DOHH2 (cell line): ENCODE measurements at regions not wholly inside any gene's neighbourhood (a gene's known extent, or its start where the extent isn't known, plus 50 kb on each side); places are given as distances from the start of the nearest gene placed in this dataset.

ENCODE experiments used
- H3F3A ChIP-seq: fragments of 200-600 bp; sonication (generic), shearing (Covaris generic); 2 replicates; pipeline ENCODE4 v1.6.0; 2016; ENCODE audit warnings: antibody characterized with exemption, mild to moderate bottlenecking; ENCODE audit not compliant: control insufficient read depth, insufficient read depth
- H3K27ac ChIP-seq: fragments of 200-600 bp; sonication (generic); 2 replicates; pipeline ENCODE4 v1.5.1; 2014; ENCODE audit warnings: low read depth, mild to moderate bottlenecking, low read length, moderate library complexity
- H3K27me3 ChIP-seq: fragments of 200-600 bp; sonication (generic); 2 replicates; pipeline ENCODE4 v1.6.1; 2014; ENCODE audit warnings: mild to moderate bottlenecking, low read length, mixed read lengths; ENCODE audit not compliant: control insufficient read depth
- H3K36me3 ChIP-seq: fragments of 200-600 bp; sonication (generic); 2 replicates; pipeline ENCODE4 v1.6.1; 2014; ENCODE audit warnings: mild to moderate bottlenecking, low read length, moderate library complexity, mixed read lengths; ENCODE audit not compliant: control insufficient read depth
- H3K4me1 ChIP-seq: fragments of 200-600 bp; sonication (generic); 2 replicates; pipeline ENCODE4 v1.6.1; 2014; ENCODE audit warnings: mild to moderate bottlenecking, low read length, mixed read lengths; ENCODE audit not compliant: control insufficient read depth
- H3K4me2 ChIP-seq: fragments of 200-600 bp; sonication (generic); 2 replicates; pipeline ENCODE4 v1.6.0; 2014; ENCODE audit warnings: mild to moderate bottlenecking, low read length, moderate library complexity
- H3K4me3 ChIP-seq: fragments of 200-600 bp; sonication (generic); 2 replicates; pipeline ENCODE4 v1.5.1; 2014; ENCODE audit warnings: mild to moderate bottlenecking, low read length, mixed read lengths
- H3K79me2 ChIP-seq: fragments of 200-600 bp; sonication (generic); 2 replicates; pipeline ENCODE4 v1.6.1; 2014; ENCODE audit warnings: mild to moderate bottlenecking, low read length, mixed read lengths; ENCODE audit not compliant: control insufficient read depth
- H3K9me2 ChIP-seq: fragments of 200-600 bp; sonication (generic); replicated peaks from 2 replicates; pipeline ENCODE4 v1.6.1; 2014; ENCODE audit warnings: mild to moderate bottlenecking, low read length, mixed read lengths; ENCODE audit not compliant: control insufficient read depth
- H3K9me3 ChIP-seq: fragments of 200-600 bp; sonication (generic); 2 replicates; pipeline ENCODE4 v1.6.1; 2014; ENCODE audit warnings: antibody characterized with exemption, low read length, mixed read lengths; ENCODE audit not compliant: control insufficient read depth, insufficient read depth
- H4K20me1 ChIP-seq: fragments of 200-600 bp; sonication (generic); 2 replicates; pipeline ENCODE4 v1.6.0; 2014; ENCODE audit warnings: low read depth, mild to moderate bottlenecking, antibody characterized with exemption, low read length, moderate library complexity; ENCODE audit not compliant: control insufficient read depth, insufficient read depth
- CTCF ChIP-seq: fragments of 200-600 bp; sonication (generic); IDR thresholded peaks from one replicate; pipeline ENCODE4 v1.5.1; 2014; ENCODE audit warnings: antibody characterized with exemption, mild to moderate bottlenecking, low read depth, low read length; ENCODE audit not compliant: poor library complexity, severe bottlenecking
- EZH2phosphoT487 ChIP-seq: fragments of 200-600 bp; sonication (generic); IDR thresholded peaks from 2 replicates; pipeline ENCODE4 v1.6.1; 2017; ENCODE audit warnings: borderline replicate concordance, mild to moderate bottlenecking, antibody characterized with exemption, low read length, moderate library complexity, mixed read lengths

DNA sequence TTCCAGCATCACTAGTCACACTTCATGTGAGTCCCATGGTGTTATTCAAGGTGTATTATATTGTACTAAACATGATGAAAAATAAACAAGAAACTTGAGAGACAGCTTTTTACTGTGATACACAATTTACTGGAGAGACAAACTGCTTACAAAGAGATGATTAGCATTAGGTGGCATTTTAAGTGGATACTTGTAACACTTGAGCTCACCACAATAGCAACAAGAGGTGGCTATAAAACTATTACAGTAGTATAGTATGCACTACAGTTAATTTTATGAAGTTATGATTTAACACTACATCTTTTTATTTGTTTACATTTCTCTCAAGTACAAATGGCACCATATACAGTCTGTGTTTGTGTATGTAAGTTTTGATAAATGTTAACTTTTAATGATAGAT, 246.6 kb downstream of the PARM1 start:
- H3K9me2 ChIP-seq: no peaks in the 10 kb centered on the region
- no peaks in the 10 kb centered on the region for H3K79me2 ChIP-seq
- peaks cover 4% of the 10 kb centered on the region; the same call in 1 of the 2 replicates for H3K27me3 ChIP-seq
- H3K4me2 ChIP-seq: no peak overlapping the region
- no peaks in the 10 kb centered on the region for H4K20me1 ChIP-seq
- H3K4me1 ChIP-seq: no peaks in the 10 kb centered on the region
- no peak overlapping the region for H3K27ac ChIP-seq
- TF ChIP-seq CTCF: no peak
- TF ChIP-seq EZH2phosphoT487: no peak
- no peaks in the 10 kb centered on the region for H3K9me3 ChIP-seq
- no peaks in the 10 kb centered on the region for H3F3A ChIP-seq
- no peaks in the 10 kb centered on the region for H3K36me3 ChIP-seq
- no peak overlapping the region for H3K4me3 ChIP-seq

DNA sequence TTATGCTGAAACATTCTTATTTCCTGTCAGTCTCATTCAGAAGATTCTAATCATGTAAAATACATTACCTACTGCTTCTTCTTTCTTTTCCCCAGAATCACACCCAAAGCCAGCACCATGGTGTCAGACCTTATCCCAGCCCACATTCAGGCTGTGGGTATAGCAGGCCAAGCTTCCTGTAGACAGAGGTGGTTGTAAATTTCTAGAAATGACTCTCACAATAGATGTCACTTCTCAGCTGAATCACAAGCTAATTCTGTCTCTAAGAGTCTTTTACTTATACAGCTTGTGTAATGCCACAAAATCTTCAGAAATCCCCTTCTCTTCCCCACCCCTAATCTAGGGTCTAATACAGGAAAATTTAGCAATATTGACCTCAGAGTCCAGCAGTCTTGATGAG, 239.6 kb downstream of the PARM1 start:
- Histone ChIP-seq H3K79me2 (no peaks in the 10 kb centered on the region), H3K9me2 (no peaks in the 10 kb centered on the region), H3K4me1 (no peaks in the 10 kb centered on the region), H3K9me3 (no peaks in the 10 kb centered on the region), H3K27me3 (no peaks in the 10 kb centered on the region; the same call in 1 of the 2 replicates), H3F3A (no peaks in the 10 kb centered on the region), H3K27ac (no peak overlapping the region), H3K4me2 (no peak overlapping the region), H3K4me3 (no peak overlapping the region), H4K20me1 (no peaks in the 10 kb centered on the region), H3K36me3 (no peaks in the 10 kb centered on the region)
- TF ChIP-seq CTCF: no peak
- TF ChIP-seq EZH2phosphoT487: no peak

DNA sequence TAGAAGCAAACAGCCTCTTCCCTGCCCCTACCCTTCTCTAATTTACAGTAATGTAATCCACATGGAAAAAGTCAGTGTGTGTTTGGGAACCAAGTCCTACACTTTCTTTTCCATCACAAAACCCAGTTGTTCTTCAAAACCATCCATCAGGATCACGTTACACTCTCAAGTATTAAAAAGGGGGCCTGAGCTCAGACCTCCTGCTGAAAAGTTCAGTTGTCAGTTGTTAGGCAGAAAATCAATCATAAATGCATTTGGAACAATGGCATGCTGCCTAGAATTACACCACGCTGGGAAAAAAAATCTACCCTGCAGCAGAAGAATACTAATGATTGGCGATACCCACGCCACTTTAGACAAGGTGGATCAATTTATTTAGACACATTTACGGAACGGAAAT, 236.5 kb downstream of the PARM1 start:
- Histone ChIP-seq H4K20me1 (no peaks in the 10 kb centered on the region), H3K4me3 (no peak overlapping the region), H3K4me2 (no peak overlapping the region), H3K36me3 (no peaks in the 10 kb centered on the region), H3K9me2 (no peaks in the 10 kb centered on the region), H3K27me3 (no peaks in the 10 kb centered on the region; the same call in 1 of the 2 replicates), H3K79me2 (no peaks in the 10 kb centered on the region), H3K27ac (no peak overlapping the region), H3K9me3 (no peaks in the 10 kb centered on the region), H3F3A (no peaks in the 10 kb centered on the region), H3K4me1 (no peaks in the 10 kb centered on the region)
- TF ChIP-seq CTCF: no peak
- no peak for TF ChIP-seq EZH2phosphoT487

DNA sequence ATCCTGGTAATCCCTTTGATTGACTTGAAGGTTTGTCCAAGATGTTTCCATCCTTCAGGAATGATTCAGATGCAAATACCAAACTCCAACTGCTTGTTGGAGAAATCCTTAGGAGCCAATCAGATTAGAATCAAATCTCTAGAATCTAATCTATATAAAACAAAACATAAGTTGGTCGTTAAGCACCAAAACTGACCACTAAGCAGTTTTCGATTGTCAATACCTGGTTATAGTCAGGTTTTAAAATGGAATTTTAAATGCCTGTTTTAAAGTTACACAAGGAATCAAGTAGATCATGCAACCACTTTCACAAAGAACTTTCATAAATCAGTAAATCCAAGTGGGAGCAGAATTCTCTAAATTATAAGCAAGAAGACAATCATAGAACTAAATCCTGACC, 236.1 kb downstream of the PARM1 start:
- H3K27ac ChIP-seq: no peak overlapping the region
- H3K9me3 ChIP-seq: no peaks in the 10 kb centered on the region
- H3F3A ChIP-seq: no peaks in the 10 kb centered on the region
- no peaks in the 10 kb centered on the region for H4K20me1 ChIP-seq
- H3K4me2 ChIP-seq: no peak overlapping the region
- H3K4me3 ChIP-seq: no peak overlapping the region
- no peak for TF ChIP-seq CTCF
- TF ChIP-seq EZH2phosphoT487: no peak
- no peaks in the 10 kb centered on the region for H3K4me1 ChIP-seq
- H3K36me3 ChIP-seq: no peaks in the 10 kb centered on the region
- H3K9me2 ChIP-seq: no peaks in the 10 kb centered on the region
- H3K79me2 ChIP-seq: no peaks in the 10 kb centered on the region
- no peaks in the 10 kb centered on the region; the same call in 1 of the 2 replicates for H3K27me3 ChIP-seq
